GM12878 (cell line): ENCODE measurements at regions not wholly inside any gene's neighbourhood (a gene's known extent, or its start where the extent isn't known, plus 50 kb on each side); places are given as distances from the start of the nearest gene placed in this dataset.

Experiments used
- PML ChIP-seq: IDR thresholded peaks from 2 replicates; pipeline ENCODE4 v1.6.1; 2012; ENCODE audit warnings: low read length, inconsistent platforms
- RAD21 ChIP-seq: IDR thresholded peaks from 2 replicates; pipeline ENCODE4 v1.6.1; 2011; ENCODE audit warnings: mild to moderate bottlenecking, low read depth, low read length, moderate library complexity; ENCODE audit not compliant: insufficient read depth
- STAT1 ChIP-seq: fragments of 450-650 bp; conservative IDR thresholded peaks from 2 replicates; pipeline ENCODE4 v1.6.1; 2014; ENCODE audit warnings: antibody characterized with exemption, mild to moderate bottlenecking

DNA sequence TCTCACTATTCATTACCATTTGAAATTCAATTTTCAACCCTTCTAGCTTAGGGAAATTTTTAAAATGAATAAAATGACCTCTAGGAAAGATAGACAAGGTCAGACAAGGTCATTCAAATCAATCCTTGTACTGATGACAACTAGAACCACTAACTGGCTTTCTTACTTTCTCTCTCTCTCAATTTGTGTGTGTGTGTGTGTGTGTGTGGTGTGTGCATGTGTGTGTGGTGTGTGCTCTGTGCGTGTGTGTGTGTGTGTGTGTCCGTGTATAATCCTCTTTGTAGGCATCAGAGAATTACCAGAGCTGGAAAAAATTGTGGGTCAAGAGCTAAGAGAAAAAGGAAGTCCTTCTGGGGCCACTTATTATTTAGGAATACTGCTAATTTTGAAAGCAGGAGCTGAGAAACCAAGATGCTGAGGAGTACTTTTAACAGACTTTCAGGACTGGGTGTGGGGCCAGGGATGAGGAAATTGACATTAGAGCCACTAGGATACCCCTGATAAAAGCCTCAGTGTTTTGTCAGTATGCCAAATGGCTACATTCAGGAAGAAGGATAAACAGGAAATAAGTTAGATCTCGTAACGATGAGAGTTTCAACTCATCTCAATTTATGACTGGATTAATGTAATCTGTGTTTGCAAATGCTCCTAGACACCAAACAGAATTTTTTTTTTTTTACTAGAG lies 723.3 kb downstream of the CETN3 start:
- TF ChIP-seq STAT1 = no peak
- no peak for TF ChIP-seq PML
- TF ChIP-seq RAD21 = no peak
